ENCODE measurements at regions not wholly inside any gene's neighbourhood (a gene's known extent, or its start where the extent isn't known, plus 50 kb on each side); places are given as distances from the start of the nearest gene placed in this dataset.
A peak's percentile ranks its signal among the peaks of the same experiment; 100 is the strongest.

DNA sequence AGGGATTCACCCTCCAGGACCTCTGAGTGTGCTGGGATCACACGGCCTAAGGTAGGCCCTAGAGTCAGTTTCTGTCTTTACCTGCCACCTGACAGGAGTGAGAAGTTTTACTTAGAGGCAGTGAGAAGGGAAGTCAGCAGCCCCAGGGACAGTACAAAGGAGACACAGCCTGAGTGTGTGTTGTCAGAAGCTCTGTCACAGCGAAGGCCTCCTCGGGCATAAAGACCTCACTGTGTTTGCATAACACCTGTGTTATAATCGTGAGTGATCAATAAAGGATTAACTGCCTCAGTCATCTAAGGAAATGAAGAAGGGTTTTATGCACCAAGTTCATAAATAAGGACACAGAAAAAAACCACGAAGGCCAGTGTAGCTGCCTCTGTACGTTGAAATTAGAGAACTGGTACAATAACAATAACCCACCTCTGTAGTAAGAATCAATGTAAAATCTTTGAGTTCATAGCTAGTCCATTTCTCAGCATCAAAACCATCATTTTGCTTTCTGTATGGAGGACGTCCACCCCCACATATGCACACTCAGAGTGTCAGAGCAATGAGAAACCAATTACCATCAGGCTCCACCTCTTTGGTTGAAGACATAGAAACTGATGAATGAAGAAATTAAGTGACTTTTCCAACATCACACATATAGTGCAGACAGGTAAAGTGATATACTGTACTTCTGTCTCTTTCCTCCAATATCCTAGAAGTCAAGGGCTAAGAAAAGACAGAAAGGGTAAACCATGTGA is 159.3 kb downstream of the DAD1 start:
- peak overlapping the region; percentile 47 for H3K4me3 ChIP-seq (ENCODE audit: low read length)
- no peaks in the 10 kb centered on the region for H3K79me2 ChIP-seq (ENCODE audit: control insufficient read depth, low read length)
- H3K36me3 ChIP-seq (ENCODE audit: control insufficient read depth, low read length) = no peaks in the 10 kb centered on the region
- no peaks in the 10 kb centered on the region for H3K9me2 ChIP-seq (replicated peaks; ENCODE audit: control insufficient read depth, low read length)
- no peaks in the 10 kb centered on the region for H3K27me3 ChIP-seq (ENCODE audit: control insufficient read depth, low read length)
- H3F3A ChIP-seq (ENCODE audit: control insufficient read depth, insufficient read depth) = peaks cover 22% of the 10 kb centered on the region
- H3K4me2 ChIP-seq (ENCODE audit: low read length) = peak overlapping the region; percentile 64
- TF ChIP-seq, protein P1, sequence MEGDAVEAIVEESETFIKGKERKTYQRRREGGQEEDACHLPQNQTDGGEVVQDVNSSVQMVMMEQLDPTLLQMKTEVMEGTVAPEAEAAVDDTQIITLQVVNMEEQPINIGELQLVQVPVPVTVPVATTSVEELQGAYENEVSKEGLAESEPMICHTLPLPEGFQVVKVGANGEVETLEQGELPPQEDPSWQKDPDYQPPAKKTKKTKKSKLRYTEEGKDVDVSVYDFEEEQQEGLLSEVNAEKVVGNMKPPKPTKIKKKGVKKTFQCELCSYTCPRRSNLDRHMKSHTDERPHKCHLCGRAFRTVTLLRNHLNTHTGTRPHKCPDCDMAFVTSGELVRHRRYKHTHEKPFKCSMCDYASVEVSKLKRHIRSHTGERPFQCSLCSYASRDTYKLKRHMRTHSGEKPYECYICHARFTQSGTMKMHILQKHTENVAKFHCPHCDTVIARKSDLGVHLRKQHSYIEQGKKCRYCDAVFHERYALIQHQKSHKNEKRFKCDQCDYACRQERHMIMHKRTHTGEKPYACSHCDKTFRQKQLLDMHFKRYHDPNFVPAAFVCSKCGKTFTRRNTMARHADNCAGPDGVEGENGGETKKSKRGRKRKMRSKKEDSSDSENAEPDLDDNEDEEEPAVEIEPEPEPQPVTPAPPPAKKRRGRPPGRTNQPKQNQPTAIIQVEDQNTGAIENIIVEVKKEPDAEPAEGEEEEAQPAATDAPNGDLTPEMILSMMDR (IDR thresholded peaks at IDR 0.05; ENCODE audit: low read depth, low read length, poor library complexity, severe bottlenecking) = no peak
- TF ChIP-seq EZH2phosphoT487 (IDR thresholded peaks at IDR 0.05; ENCODE audit: borderline replicate concordance, low read length) = no peak
- H3K27ac ChIP-seq (ENCODE audit: low read depth, low read length) = peak overlapping the region; percentile 37
- no peaks in the 10 kb centered on the region for H4K20me1 ChIP-seq (ENCODE audit: control insufficient read depth, insufficient read depth, low read depth, low read length)
- H3K4me1 ChIP-seq (ENCODE audit: control insufficient read depth, low read length) = peaks cover 73% of the 10 kb centered on the region
- H3K9me3 ChIP-seq (ENCODE audit: control insufficient read depth, insufficient read depth, low read length) = no peaks in the 10 kb centered on the region

DNA sequence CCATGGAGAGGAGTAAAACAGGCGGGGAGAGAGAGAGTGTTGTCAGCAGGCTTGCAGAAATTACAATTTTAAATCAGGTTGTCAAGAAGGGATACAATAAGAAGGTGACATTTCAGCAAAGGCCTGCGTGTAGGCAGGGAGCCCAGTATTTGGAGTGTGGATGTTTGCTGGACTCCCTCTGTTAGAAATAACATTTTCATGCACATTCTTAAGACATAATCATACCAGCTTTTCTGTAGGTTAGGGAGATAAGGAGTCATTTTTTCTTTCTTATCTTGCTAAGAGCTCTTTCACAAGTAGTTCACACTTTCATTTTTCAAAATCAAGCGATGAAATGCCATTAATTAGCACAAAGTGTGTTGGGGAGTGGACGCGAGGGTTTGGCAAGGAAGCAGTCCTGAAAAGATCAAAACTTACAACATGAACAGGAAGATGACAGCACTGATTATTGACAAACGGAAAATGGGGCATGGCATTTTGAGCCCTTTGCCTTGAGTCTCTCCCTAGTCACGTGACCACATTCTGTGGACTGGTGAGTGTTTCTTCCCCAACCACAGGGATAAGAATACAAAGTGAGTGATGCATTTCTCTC is 160.2 kb downstream of the DAD1 start:
- Histone ChIP-seq H3K27me3 (ENCODE audit: control insufficient read depth, low read length) (no peaks in the 10 kb centered on the region), H3F3A (ENCODE audit: control insufficient read depth, insufficient read depth) (peaks cover 21% of the 10 kb centered on the region), H3K36me3 (ENCODE audit: control insufficient read depth, low read length) (no peaks in the 10 kb centered on the region), H3K79me2 (ENCODE audit: control insufficient read depth, low read length) (no peaks in the 10 kb centered on the region), H3K4me3 (ENCODE audit: low read length) (peak overlapping the region; percentile 47), H3K9me3 (ENCODE audit: control insufficient read depth, insufficient read depth, low read length) (no peaks in the 10 kb centered on the region), H3K4me2 (ENCODE audit: low read length) (peak overlapping the region; percentile 64), H3K4me1 (ENCODE audit: control insufficient read depth, low read length) (peaks cover 70% of the 10 kb centered on the region), H4K20me1 (ENCODE audit: control insufficient read depth, insufficient read depth, low read depth, low read length) (no peaks in the 10 kb centered on the region), H3K9me2 (replicated peaks; ENCODE audit: control insufficient read depth, low read length) (no peaks in the 10 kb centered on the region), H3K27ac (ENCODE audit: low read depth, low read length) (peak overlapping the region; percentile 37; the same call in 1 of the 2 replicates)
- TF ChIP-seq, protein P1 (IDR thresholded peaks at IDR 0.05; ENCODE audit: low read depth, low read length, poor library complexity, severe bottlenecking) = no peak

DNA sequence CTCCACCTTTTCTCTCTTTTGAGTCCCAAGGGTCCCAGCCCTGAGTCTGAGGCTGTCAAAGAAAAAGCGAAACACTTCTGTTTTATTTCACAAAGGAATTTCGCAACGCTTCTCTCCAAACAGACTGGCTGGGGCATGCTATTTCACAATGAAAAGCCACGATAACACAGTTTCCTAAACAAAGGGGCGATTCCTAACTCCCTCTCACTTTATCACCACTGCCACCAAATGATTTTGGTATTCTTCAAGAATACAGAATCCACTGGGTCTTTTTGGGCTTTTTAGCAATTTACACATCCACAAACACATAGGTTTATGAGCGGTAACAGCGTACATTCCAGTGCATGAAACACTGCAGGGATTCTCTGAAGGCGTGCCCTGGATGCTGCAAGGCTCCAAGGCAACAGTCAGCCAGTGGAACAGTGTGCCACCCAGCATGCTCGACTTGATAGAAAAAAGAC is 161.2 kb downstream of the DAD1 start:
- Histone ChIP-seq H3F3A (ENCODE audit: control insufficient read depth, insufficient read depth) (peaks cover 11% of the 10 kb centered on the region), H3K9me3 (ENCODE audit: control insufficient read depth, insufficient read depth, low read length) (no peaks in the 10 kb centered on the region), H3K9me2 (replicated peaks; ENCODE audit: control insufficient read depth, low read length) (no peaks in the 10 kb centered on the region), H3K27ac (ENCODE audit: low read depth, low read length) (no peak overlapping the region), H3K79me2 (ENCODE audit: control insufficient read depth, low read length) (no peaks in the 10 kb centered on the region), H3K4me1 (ENCODE audit: control insufficient read depth, low read length) (peaks cover 66% of the 10 kb centered on the region), H3K27me3 (ENCODE audit: control insufficient read depth, low read length) (no peaks in the 10 kb centered on the region), H4K20me1 (ENCODE audit: control insufficient read depth, insufficient read depth, low read depth, low read length) (no peaks in the 10 kb centered on the region), H3K4me3 (ENCODE audit: low read length) (no peak overlapping the region), H3K4me2 (ENCODE audit: low read length) (peak overlapping the region; percentile 24; the same call in 1 of the 2 replicates), H3K36me3 (ENCODE audit: control insufficient read depth, low read length) (no peaks in the 10 kb centered on the region)
- no peak for TF ChIP-seq EZH2phosphoT487 (IDR thresholded peaks at IDR 0.05; ENCODE audit: borderline replicate concordance, low read length)
- TF ChIP-seq, protein P1 (IDR thresholded peaks at IDR 0.05; ENCODE audit: low read depth, low read length, poor library complexity, severe bottlenecking) = no peak

Measured in DOHH2 (cell line).